ENCODE measurements at regions not wholly inside any gene's neighbourhood (a gene's known extent, or its start where the extent isn't known, plus 50 kb on each side); places are given as distances from the start of the nearest gene placed in this dataset.
"Not testable (repeated sequence)": the region's sequence is repeated elsewhere in the genome, so short reads cannot be mapped to it uniquely, and the experiment has no call there.

DNA sequence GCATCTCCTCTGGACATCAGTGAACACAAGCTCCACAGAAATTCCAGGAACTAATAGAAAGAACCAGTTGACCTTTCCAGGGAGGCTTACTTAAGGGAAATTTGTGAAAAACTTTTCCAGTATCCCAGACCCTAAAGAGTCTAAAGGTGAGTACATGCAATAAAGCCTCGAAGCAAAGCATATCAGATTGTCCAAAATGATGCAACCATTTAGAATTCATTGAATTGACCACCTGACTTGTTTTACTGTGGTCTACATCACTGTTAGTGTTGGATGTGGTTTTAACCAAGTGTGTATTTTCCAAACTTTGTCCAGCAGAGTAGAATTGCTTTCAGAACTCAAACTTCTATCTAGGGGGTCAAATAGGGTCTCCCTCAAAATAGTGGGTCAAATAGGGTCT is 76.3 kb upstream of the TIAM1 start:
- Histone ChIP-seq H3K27ac (ENCODE audit: low read length) (no peak overlapping the region), H3K9me2 (ENCODE audit: insufficient read depth, low read length) (no peaks in the 10 kb centered on the region), H4K20me1 (ENCODE audit: insufficient read depth) (no peaks in the 10 kb centered on the region), H3F3A (ENCODE audit: insufficient read depth, low read length, poor library complexity, severe bottlenecking) (no peaks in the 10 kb centered on the region), H3K9ac (ENCODE audit: low read length) (no peak overlapping the region), H3K36me3 (ENCODE audit: insufficient read depth, low read length) (no peaks in the 10 kb centered on the region), H3K4me3 (ENCODE audit: low read length) (no peak overlapping the region), H3K27me3 (ENCODE audit: insufficient read depth, low read depth, low read length) (no peaks in the 10 kb centered on the region), H3K79me2 (replicated peaks; ENCODE audit: insufficient read depth, low read length) (no peaks in the 10 kb centered on the region), H2AFZ (ENCODE audit: low read depth, low read length) (no peak overlapping the region), H3K4me2 (ENCODE audit: low read length) (no peak overlapping the region), H3K9me3 (ENCODE audit: low read length) (no peaks in the 10 kb centered on the region)
- no peak for TF ChIP-seq CTCF (IDR thresholded peaks at IDR 0.05; ENCODE audit: poor library complexity, severe bottlenecking)
- no peak for TF ChIP-seq TAF1 (IDR thresholded peaks at IDR 0.05; ENCODE audit: low read depth)
- no peak for TF ChIP-seq EP300 (conservative IDR thresholded peaks at IDR 0.05; ENCODE audit: poor library complexity, severe bottlenecking)
- no peak for TF ChIP-seq MXI1 (conservative IDR thresholded peaks at IDR 0.05; ENCODE audit: poor library complexity, severe bottlenecking)
- TF ChIP-seq RAD21 (conservative IDR thresholded peaks at IDR 0.05), result no peak
- no peak for TF ChIP-seq POLR2AphosphoS5 (IDR thresholded peaks at IDR 0.05)
- TF ChIP-seq EZH2 (IDR thresholded peaks at IDR 0.05; ENCODE audit: borderline replicate concordance, insufficient read depth, low read length, poor library complexity, severe bottlenecking), result no peak
- TF ChIP-seq, protein P1, sequence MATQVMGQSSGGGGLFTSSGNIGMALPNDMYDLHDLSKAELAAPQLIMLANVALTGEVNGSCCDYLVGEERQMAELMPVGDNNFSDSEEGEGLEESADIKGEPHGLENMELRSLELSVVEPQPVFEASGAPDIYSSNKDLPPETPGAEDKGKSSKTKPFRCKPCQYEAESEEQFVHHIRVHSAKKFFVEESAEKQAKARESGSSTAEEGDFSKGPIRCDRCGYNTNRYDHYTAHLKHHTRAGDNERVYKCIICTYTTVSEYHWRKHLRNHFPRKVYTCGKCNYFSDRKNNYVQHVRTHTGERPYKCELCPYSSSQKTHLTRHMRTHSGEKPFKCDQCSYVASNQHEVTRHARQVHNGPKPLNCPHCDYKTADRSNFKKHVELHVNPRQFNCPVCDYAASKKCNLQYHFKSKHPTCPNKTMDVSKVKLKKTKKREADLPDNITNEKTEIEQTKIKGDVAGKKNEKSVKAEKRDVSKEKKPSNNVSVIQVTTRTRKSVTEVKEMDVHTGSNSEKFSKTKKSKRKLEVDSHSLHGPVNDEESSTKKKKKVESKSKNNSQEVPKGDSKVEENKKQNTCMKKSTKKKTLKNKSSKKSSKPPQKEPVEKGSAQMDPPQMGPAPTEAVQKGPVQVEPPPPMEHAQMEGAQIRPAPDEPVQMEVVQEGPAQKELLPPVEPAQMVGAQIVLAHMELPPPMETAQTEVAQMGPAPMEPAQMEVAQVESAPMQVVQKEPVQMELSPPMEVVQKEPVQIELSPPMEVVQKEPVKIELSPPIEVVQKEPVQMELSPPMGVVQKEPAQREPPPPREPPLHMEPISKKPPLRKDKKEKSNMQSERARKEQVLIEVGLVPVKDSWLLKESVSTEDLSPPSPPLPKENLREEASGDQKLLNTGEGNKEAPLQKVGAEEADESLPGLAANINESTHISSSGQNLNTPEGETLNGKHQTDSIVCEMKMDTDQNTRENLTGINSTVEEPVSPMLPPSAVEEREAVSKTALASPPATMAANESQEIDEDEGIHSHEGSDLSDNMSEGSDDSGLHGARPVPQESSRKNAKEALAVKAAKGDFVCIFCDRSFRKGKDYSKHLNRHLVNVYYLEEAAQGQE (IDR thresholded peaks at IDR 0.05; ENCODE audit: borderline replicate concordance), result no peak
- TF ChIP-seq SMC3 (conservative IDR thresholded peaks at IDR 0.05; ENCODE audit: poor library complexity), result no peak

DNA sequence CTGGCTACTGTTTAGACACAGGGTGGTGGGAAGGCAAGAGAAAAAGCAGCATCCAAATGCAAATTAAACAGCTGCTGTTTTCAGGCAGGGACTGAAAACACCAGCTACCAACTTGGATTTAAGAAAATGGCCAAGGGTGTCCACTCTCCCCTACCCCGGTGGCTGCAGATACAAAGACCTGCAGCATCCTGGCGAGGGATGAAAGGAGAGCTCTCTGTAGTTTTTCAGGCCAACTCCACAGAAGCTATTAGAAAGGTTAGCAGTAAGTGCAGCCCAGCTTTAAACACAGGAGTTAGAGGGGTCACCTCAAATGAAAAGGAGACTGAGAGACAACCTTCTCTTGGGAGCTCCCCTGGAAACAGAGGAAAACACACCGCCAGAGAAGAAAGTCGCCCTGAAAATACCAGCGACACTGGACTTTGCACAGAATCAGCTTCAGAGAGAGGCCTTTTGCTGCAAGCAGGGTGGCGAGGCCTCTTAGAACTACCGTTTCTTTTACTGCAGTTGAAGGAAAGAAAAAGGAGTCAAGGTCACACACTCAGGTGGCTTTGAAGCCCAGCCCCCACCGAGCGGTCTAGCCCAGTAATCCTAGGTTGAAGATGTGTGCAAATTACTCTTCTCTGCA is 74.4 kb upstream of the TIAM1 start:
- H3K36me3 ChIP-seq (ENCODE audit: insufficient read depth, low read length), result no peaks in the 10 kb centered on the region
- no peak overlapping the region for H3K4me3 ChIP-seq (ENCODE audit: low read length)
- no peak overlapping the region for H3K9ac ChIP-seq (ENCODE audit: low read length)
- H3F3A ChIP-seq (ENCODE audit: insufficient read depth, low read length, poor library complexity, severe bottlenecking), result no peaks in the 10 kb centered on the region
- H3K4me2 ChIP-seq (ENCODE audit: low read length), result no peak overlapping the region
- no peaks in the 10 kb centered on the region for H3K27me3 ChIP-seq (ENCODE audit: insufficient read depth, low read depth, low read length)
- TF ChIP-seq CTCF (IDR thresholded peaks at IDR 0.05; ENCODE audit: poor library complexity, severe bottlenecking) (no peak), EP300 (conservative IDR thresholded peaks at IDR 0.05; ENCODE audit: poor library complexity, severe bottlenecking) (no peak), MXI1 (conservative IDR thresholded peaks at IDR 0.05; ENCODE audit: poor library complexity, severe bottlenecking) (no peak), POLR2AphosphoS5 (IDR thresholded peaks at IDR 0.05) (no peak), TAF1 (IDR thresholded peaks at IDR 0.05; ENCODE audit: low read depth) (no peak), RAD21 (conservative IDR thresholded peaks at IDR 0.05) (no peak), EZH2 (IDR thresholded peaks at IDR 0.05; ENCODE audit: borderline replicate concordance, insufficient read depth, low read length, poor library complexity, severe bottlenecking) (no peak), SMC3 (conservative IDR thresholded peaks at IDR 0.05; ENCODE audit: poor library complexity) (no peak)
- TF ChIP-seq, protein P1 (IDR thresholded peaks at IDR 0.05; ENCODE audit: borderline replicate concordance), result no peak
- no peaks in the 10 kb centered on the region for H3K79me2 ChIP-seq (replicated peaks; ENCODE audit: insufficient read depth, low read length)
- H3K27ac ChIP-seq (ENCODE audit: low read length), result no peak overlapping the region
- H3K9me3 ChIP-seq (ENCODE audit: low read length), result no peaks in the 10 kb centered on the region
- no peaks in the 10 kb centered on the region for H4K20me1 ChIP-seq (ENCODE audit: insufficient read depth)
- no peak overlapping the region for H2AFZ ChIP-seq (ENCODE audit: low read depth, low read length)
- no peaks in the 10 kb centered on the region for H3K9me2 ChIP-seq (ENCODE audit: insufficient read depth, low read length)

DNA sequence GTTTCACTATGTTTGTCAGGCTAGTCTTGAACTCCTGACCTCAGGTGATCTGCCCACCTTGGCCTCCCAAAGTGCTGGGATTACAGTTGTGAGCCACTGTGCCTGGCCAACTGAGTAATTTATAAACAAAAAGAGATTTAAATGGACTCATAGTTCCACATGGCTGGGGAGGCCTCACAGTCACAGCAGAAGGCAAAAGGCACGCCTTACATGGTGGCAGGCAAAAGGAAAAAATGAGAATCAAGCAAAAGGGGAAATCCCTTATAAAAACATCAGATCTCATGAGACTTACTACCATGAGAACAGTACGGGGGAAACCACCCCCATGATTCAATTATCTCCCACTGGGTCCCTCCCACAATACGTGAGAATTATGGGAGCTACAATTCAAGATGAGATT is 73.2 kb upstream of the TIAM1 start:
- not testable (repeated sequence) for H3K9me2 ChIP-seq (ENCODE audit: insufficient read depth, low read length); H3K9me3 ChIP-seq (ENCODE audit: low read length); H3K4me2 ChIP-seq (ENCODE audit: low read length); H3K27me3 ChIP-seq (ENCODE audit: insufficient read depth, low read depth, low read length); H3K79me2 ChIP-seq (replicated peaks; ENCODE audit: insufficient read depth, low read length); H3K4me3 ChIP-seq (ENCODE audit: low read length); H3K36me3 ChIP-seq (ENCODE audit: insufficient read depth, low read length); H2AFZ ChIP-seq (ENCODE audit: low read depth, low read length); H3K27ac ChIP-seq (ENCODE audit: low read length); H4K20me1 ChIP-seq (ENCODE audit: insufficient read depth); H3F3A ChIP-seq (ENCODE audit: insufficient read depth, low read length, poor library complexity, severe bottlenecking); H3K9ac ChIP-seq (ENCODE audit: low read length)

Measured in neural cell (in vitro differentiated cells).